HG03045 (cell line): ENCODE measurements at regions not wholly inside any gene's neighbourhood (a gene's known extent, or its start where the extent isn't known, plus 50 kb on each side); places are given as distances from the start of the nearest gene placed in this dataset.
"Not testable (repeated sequence)": the region's sequence is repeated elsewhere in the genome, so short reads cannot be mapped to it uniquely, and the experiment has no call there.

Experiments used
- ATAC-seq: cut with Tn5 transposase; IDR thresholded peaks from one replicate; pipeline ENCODE4 v1.9.1; 2021; ENCODE audit warnings: mild to moderate bottlenecking, moderate library complexity; ENCODE audit not compliant: unreplicated experiment

DNA sequence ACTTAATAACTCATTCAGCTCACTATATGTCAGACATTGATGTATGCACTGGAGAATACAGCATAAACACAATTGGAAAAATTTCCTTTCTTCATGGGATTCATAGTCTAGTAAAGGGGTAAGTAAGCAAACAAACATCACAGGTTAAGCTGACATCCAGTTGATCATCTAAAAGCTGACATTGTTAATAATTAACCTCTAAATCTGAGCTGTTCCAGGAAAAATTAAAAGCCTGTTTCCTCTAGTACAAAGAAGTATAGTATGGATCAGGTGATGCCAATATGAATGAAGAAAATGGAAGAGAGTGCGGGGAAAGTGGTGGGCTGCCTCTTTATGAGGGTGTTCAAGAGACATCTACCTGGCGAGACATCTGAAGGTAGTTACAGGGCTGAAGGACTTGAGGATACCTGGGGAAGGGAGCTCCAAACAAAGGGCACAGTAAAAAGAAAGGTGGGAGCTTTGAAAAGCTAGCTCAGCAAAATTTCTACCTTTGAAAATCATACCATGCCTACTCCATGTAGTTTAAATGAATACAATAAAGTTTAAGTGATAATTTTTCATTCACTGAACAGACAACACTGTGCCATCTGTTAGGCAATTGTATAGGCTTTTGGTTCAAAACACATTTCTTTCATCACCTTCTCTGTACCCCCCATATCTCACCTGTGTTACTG lies 619.3 kb downstream of the TRIB2 start:
- no peak for ATAC-seq

DNA sequence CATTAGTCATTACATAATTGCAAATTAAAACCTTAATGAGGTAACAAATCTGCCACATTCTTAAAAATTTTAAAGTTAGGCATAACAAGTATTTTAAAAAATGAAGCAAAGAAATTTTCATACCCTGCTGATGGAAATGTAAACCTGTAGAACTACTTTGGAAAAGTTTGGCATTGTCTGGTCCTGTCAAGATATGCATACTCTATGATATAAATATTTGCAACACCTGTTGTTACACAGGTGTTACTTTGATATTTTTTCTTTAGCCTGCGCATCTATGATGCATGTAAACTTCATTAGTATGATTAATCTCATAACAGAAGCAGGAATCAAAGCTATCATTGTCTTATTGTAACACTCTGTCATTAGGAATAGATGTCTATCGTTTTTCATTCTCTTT lies 634.3 kb downstream of the TRIB2 start:
- ATAC-seq = no peak

- no peak for ATAC-seq
These were observed 636.3 kb downstream of the TRIB2 start for GRCh38 chr2:13353083-13353482.

GRCh38 chr2:13354031-13354430 lies 637.3 kb downstream of the TRIB2 start:
- no peak for ATAC-seq

DNA sequence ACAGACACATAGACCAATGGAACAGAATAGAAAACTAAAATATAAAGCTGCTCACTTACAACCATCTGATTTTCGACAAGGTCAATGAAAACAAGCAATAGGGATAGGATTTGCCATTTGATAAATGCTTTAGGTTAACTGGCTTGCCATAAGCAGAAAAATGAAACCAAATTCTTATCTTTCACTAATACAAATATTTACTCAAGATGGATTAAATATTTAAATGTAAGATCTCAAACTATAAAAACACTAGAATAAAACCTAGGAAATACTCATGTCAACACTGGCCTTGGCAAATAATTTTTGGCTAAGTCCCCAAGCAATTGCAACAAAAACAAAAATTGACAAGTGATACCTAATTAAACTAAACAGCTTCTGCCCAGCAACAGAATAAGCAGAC lies 665.2 kb downstream of the TRIB2 start:
- ATAC-seq = not testable (repeated sequence)

- ATAC-seq = not testable (repeated sequence)
These were observed 672.4 kb downstream of the TRIB2 start for GRCh38 chr2:13389172-13389571.

DNA sequence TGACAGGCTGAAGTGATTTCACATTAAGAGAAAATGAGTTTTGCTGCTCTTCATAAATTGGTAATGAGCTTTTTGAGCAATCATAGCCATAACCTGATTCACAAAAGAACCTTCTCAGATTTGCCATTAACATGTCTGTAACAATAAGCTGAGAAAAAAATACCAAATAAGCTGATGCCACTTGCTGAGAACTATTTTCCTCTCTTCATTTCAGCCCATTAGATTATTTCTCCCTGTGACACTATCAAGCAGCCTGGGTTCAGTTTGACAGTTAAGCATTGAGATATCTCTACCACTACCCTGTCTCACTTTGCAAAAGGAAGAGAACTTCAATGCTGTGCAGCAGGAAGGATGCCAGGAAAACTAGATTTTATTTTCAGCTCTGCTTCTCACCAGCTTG lies 673.9 kb downstream of the TRIB2 start:
- no peak for ATAC-seq

GRCh38 chr2:13401312-13401711 lies 684.6 kb downstream of the TRIB2 start:
- no peak for ATAC-seq

GRCh38 chr2:13413989-13414388 lies 697.3 kb downstream of the TRIB2 start:
- ATAC-seq = no peak

DNA sequence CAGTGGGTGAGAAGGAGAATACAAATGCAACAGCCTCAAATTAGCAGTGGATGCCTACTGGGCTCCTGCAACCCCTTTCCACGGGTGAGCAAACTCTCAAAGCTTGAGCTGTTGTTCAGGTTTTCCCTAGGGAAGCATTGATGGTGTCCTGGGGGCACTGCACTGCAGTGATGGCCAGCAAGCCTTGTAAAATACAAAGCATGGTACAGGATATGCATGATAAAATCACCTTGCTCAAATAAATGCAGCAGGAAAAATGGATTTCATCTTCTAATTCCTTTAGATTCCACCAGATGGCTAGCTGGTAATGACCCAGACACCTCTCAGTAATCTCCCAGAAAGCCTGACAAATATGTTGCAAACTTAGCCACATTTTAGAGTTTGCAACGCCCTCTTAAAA lies 698.2 kb downstream of the TRIB2 start:
- ATAC-seq = no peak

GRCh38 chr2:13433954-13434353 lies 717.2 kb downstream of the TRIB2 start:
- ATAC-seq = no peak

GRCh38 chr2:13443554-13444261 lies 727.0 kb downstream of the TRIB2 start:
- ATAC-seq = not testable (repeated sequence)

DNA sequence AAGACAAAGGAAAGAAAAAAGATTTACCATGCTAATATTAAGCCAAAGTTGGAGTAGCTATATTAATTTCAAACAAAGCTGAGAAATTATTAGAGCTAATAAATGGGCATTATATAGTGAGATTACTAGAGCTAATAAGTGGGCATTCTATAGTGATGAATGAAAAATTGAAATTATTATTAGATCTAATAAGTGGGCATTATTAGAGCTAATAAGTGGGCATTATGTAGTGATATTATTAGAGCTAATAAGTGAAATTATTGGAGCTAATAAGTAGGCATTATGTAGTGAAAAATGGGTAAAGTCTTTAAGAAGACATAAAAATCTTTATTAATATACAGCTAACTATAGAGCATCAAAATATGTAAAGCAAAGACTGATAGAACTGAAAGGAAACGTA lies 745.7 kb downstream of the TRIB2 start:
- no peak for ATAC-seq

- ATAC-seq = no peak
These were observed 749.3 kb downstream of the TRIB2 start for GRCh38 chr2:13466076-13466475.

GRCh38 chr2:13474538-13474937 lies 757.8 kb downstream of the TRIB2 start:
- ATAC-seq = no peak

DNA sequence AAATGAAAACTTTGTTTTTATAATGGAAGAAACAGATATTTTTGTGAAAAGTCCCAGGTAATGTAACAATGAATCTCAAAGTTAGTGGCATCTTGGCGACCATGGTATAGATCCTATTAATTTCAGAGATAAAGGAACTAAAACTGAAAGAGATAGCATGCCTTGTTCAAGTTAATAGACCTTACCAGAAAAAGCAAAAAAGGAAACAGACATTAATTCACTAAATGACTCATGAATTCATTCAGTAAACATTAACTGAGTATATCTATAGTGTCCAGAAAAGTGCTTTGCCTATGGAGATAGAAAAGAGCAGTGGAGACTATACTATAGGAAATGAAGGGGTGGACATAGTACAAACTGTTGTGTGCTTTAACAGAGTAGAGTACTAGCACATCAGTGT lies 763.3 kb downstream of the TRIB2 start:
- ATAC-seq = peak; percentile 52

DNA sequence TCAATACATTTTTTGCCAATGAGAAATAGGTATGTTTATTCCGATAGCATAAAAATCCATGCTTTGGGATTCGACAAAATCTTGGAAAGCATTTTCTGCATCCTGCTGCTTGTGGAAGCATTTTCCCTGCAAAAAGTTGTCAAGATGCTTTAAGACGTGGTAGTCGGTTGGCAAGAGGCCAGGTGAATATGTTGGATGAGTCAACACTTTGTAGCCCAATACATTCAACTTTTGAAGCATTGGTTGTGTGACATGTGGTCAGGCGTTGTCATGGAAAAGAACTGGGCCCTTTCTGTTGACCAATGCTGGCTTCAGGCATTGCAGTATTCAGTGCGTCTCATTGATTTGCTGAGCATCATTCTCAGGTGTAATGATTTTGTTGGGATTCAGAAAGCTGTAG lies 764.5 kb downstream of the TRIB2 start:
- no peak for ATAC-seq

GRCh38 chr2:13485256-13485655 lies 768.5 kb downstream of the TRIB2 start:
- no peak for ATAC-seq

DNA sequence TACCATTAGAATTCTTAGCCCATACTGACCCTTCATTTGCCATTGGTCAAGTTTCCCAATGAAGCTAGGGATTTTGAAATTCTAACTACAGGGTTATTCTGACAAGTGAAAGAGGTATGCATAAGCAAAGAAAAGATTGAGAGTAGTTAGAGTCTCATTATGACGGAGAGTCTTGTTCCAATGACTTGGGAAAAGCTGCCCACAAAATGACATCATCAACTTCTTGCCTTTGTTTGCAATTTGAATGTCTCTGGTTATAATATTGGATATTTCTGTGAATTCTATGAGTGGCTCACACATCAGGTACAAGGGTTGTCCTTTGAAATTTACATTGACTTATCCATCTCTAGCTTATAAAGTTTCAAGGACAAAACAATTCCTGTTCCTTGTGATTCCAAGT lies 772.2 kb downstream of the TRIB2 start:
- ATAC-seq = no peak

GRCh38 chr2:13492262-13492661 lies 775.5 kb downstream of the TRIB2 start:
- ATAC-seq = no peak

- peak; percentile 48 for ATAC-seq
These were observed 778.3 kb downstream of the TRIB2 start for GRCh38 chr2:13495051-13495450.

GRCh38 chr2:13504808-13505207 lies 788.1 kb downstream of the TRIB2 start:
- peak; percentile 79 for ATAC-seq

GRCh38 chr2:13508671-13509070 lies 791.9 kb downstream of the TRIB2 start:
- ATAC-seq = no peak
